ENCODE measurements at regions not wholly inside any gene's neighbourhood (a gene's known extent, or its start where the extent isn't known, plus 50 kb on each side); places are given as distances from the start of the nearest gene placed in this dataset.

GRCh38 chr7:18364396-18364795 lies 131.2 kb upstream of the HDAC9 start:
- no peak for TF ChIP-seq ZNF114 (CRISPR knock-in tag; IDR thresholded peaks at IDR 0.05)
- TF ChIP-seq, protein P1, sequence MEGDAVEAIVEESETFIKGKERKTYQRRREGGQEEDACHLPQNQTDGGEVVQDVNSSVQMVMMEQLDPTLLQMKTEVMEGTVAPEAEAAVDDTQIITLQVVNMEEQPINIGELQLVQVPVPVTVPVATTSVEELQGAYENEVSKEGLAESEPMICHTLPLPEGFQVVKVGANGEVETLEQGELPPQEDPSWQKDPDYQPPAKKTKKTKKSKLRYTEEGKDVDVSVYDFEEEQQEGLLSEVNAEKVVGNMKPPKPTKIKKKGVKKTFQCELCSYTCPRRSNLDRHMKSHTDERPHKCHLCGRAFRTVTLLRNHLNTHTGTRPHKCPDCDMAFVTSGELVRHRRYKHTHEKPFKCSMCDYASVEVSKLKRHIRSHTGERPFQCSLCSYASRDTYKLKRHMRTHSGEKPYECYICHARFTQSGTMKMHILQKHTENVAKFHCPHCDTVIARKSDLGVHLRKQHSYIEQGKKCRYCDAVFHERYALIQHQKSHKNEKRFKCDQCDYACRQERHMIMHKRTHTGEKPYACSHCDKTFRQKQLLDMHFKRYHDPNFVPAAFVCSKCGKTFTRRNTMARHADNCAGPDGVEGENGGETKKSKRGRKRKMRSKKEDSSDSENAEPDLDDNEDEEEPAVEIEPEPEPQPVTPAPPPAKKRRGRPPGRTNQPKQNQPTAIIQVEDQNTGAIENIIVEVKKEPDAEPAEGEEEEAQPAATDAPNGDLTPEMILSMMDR (conservative IDR thresholded peaks at IDR 0.05; ENCODE audit: low read depth in 2 of 2) = no peak

Data from GM23338 (cell line).